ENCODE measurements at regions not wholly inside any gene's neighbourhood (a gene's known extent, or its start where the extent isn't known, plus 50 kb on each side); places are given as distances from the start of the nearest gene placed in this dataset.
"Not testable (repeated sequence)": the region's sequence is repeated elsewhere in the genome, so short reads cannot be mapped to it uniquely, and the experiment has no call there.

DNA sequence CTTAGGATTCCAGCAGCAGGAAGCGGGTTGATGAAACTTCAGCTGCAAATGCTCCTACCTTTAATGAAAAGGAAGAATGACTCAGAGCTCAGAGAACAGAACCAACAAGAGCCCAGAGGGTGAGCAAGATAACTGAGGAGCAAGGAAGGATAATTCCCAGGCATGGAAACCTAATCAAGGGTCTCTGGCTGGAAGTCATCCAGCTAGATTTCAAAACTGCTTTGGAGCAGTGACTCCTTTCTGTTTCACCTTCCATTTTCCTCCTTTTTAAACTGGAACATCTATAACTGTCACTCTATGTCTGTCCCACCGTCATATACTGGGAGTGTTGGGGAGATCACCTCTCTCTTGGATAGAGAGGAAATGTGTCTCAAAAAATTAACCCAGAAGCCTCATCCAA, 148.4 kb upstream of the RAB6C start:
- ChIA-PET POLR2A (no interaction called here), CTCF (no interaction called here)
- no peak overlapping the region for H3K4me3 Mint-ChIP-seq
- no peaks in the 10 kb centered on the region for H3K36me3 Mint-ChIP-seq (ENCODE audit: low read depth)
- no peak overlapping the region for H3K27ac Mint-ChIP-seq
- no peaks in the 10 kb centered on the region for H3K4me1 Mint-ChIP-seq
- no peaks in the 10 kb centered on the region for H3K27me3 Mint-ChIP-seq
- no peaks in the 10 kb centered on the region for H3K9me3 Mint-ChIP-seq
- DNase-seq = no peak

DNA sequence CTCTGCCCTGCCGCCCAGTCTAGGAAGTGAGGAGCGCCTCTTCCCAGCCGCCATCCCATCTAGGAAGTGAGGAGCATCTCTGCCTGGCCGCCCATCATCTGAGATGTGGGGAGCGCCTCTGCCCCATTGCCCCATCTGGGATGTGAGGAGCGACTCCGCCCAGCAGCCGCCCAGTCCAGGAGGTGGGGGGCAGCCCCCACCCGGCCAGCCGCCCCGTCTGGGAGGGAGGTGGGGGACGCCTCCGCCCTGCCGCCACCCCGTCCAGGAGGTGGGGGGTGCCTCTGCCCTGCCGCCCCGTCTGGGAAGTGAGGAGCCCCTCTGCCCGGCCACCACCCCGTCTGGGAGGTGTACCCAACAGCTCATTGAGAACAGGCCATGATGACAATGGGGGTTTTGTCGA, 146.0 kb upstream of the RAB6C start:
- H3K4me1 Mint-ChIP-seq, CTCF ChIA-PET, H3K9me3 Mint-ChIP-seq: not testable (repeated sequence)

DNA sequence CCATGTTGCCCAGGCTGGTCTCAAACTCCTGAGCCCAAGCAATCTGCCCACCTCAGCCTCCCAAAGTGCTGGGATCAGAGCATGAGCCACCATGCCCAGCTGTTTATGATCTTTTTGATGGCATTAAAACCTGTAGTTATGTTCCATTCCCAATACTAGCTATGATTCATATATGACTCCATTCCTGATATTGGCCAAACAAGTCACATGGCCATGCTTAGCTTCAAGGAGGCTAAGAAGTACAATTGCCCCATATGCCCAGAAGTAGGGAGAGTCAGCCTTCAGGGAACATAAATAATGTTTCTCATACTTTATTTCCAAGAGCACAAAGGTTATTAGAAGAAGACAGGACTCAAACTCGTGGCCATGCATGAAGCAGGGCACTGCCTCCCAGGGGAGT, 132.4 kb upstream of the RAB6C start:
- ChIA-PET POLR2A (no interaction called here), CTCF (no interaction called here)
- H3K27me3 Mint-ChIP-seq = peaks cover 5% of the 10 kb centered on the region

More for the DNA sequence above, 146.0 kb upstream of the RAB6C start:
- H3K4me3 Mint-ChIP-seq; H3K36me3 Mint-ChIP-seq (ENCODE audit: low read depth); DNase-seq; POLR2A ChIA-PET; H3K27ac Mint-ChIP-seq; H3K27me3 Mint-ChIP-seq: not testable (repeated sequence)

DNA sequence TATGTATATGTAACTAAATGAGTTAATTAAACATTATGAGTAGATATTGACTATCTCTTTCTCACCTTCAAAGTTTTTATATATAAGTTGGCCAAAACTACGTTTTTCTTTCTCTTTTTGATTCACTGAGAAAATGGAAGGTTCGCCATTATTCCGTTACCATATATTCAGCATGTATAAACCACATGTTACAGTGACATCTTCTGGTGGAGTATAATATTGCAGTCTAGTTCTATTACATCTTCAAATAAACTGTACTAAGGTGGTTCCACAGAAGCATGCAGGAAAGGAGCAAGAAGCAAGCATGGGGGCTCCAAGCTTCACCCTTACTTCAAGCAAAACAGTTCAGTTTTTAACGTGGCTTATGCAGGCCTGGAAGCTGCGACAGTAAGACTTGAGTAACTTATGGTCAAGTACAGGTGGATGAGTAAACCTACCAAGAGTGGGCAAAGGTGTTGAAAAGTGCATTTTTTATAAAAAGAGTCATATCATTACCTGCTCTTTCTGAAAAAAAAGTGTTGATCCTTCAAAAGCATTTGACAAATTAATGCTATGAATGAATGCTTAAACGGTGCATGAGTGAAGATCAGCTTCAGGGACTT, 129.8 kb upstream of the RAB6C start:
- Mint-ChIP-seq H3K27ac (no peak overlapping the region), H3K9me3 (no peaks in the 10 kb centered on the region), H3K36me3 (ENCODE audit: low read depth) (no peaks in the 10 kb centered on the region), H3K4me1 (no peaks in the 10 kb centered on the region), H3K27me3 (peaks cover 7% of the 10 kb centered on the region), H3K4me3 (no peak overlapping the region)
- DNase-seq = no peak
- CTCF ChIA-PET = interaction anchor here (1.4 kb wide), 1 partner anchor 9 kb away, joined by 4 read pairs; no protein-coding TSS in a partner anchor
- POLR2A ChIA-PET = no interaction called here

More for the DNA sequence above, 132.4 kb upstream of the RAB6C start:
- Mint-ChIP-seq H3K4me1 (no peaks in the 10 kb centered on the region), H3K36me3 (ENCODE audit: low read depth) (no peaks in the 10 kb centered on the region), H3K9me3 (no peaks in the 10 kb centered on the region), H3K4me3 (no peak overlapping the region), H3K27ac (no peak overlapping the region)
- DNase-seq = no peak

DNA sequence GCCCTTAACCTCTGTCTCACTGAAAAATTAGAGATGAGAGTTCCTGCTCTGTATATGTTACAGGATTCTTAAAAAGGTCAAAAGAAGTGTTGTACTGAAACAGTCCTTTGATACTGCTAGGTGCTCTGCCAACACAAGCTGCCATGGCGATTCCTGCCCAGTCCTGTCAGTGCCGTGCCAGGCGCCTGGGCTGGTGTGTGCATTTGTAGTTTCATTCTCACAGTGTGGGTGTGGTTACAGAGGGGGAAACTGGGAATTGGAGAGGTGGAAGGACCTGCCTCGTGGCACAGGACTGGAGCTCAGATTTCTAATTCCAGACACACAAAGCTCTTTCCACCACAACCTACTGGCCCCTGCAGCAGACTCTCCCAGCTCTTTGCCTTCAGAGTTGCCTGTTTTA, 122.3 kb upstream of the RAB6C start:
- ChIA-PET POLR2A (no interaction called here), CTCF (no interaction called here)
- H3K4me1 Mint-ChIP-seq = no peaks in the 10 kb centered on the region
- peaks cover 10% of the 10 kb centered on the region for H3K27me3 Mint-ChIP-seq
- no peak overlapping the region for H3K4me3 Mint-ChIP-seq
- H3K27ac Mint-ChIP-seq = no peak overlapping the region
- no peaks in the 10 kb centered on the region for H3K9me3 Mint-ChIP-seq
- no peaks in the 10 kb centered on the region for H3K36me3 Mint-ChIP-seq (ENCODE audit: low read depth)
- no peak for DNase-seq

DNA sequence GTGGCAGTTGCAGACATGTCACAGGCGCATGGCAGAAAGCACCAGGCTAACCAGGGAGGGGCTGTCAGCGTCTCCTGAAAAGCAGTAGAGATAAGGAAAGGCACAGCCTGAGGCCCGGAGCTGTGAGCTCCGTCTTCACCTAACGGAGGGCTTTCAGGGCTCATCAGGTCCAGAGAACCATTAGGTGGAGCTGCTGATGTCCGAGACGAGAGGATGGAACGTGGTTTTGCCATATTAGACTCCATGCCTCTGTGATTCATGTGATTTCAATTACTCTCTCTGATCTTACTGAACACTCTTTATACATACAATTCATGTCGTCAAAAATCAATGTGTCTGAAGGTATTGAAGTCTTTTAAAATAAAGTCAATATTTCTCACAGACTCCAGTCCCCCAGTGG, 120.3 kb upstream of the RAB6C start:
- Mint-ChIP-seq H3K36me3 (ENCODE audit: low read depth) (no peaks in the 10 kb centered on the region), H3K4me1 (no peaks in the 10 kb centered on the region), H3K27me3 (peaks cover 8% of the 10 kb centered on the region), H3K27ac (no peak overlapping the region), H3K4me3 (no peak overlapping the region), H3K9me3 (no peaks in the 10 kb centered on the region)
- CTCF ChIA-PET = no interaction called here
- POLR2A ChIA-PET = no interaction called here
- no peak for DNase-seq

DNA sequence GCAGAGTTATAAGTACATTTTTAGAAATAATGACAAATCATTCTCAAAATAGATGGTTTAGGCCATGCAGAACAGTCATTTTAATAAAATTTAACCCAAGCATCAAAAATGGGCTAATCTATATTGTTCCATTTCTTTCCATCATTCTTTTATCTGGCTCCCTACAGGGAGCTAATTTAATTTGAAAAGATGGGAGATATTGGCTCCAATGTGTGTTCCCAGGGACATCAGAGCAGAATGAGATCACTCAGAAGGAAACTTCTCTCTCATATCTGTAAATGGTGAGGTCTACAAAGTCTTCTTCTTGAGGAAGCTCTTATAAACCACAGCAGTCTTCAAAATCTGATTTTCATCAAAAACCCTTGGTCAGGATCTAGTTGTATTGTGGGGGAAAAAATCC, 119.4 kb upstream of the RAB6C start:
- ChIA-PET POLR2A (no interaction called here), CTCF (no interaction called here)
- H3K4me1 Mint-ChIP-seq = no peaks in the 10 kb centered on the region
- no peaks in the 10 kb centered on the region for H3K36me3 Mint-ChIP-seq (ENCODE audit: low read depth)
- no peak overlapping the region for H3K27ac Mint-ChIP-seq
- no peak for DNase-seq
- H3K4me3 Mint-ChIP-seq = no peak overlapping the region
- H3K27me3 Mint-ChIP-seq = peaks cover 8% of the 10 kb centered on the region
- H3K9me3 Mint-ChIP-seq = no peaks in the 10 kb centered on the region

DNA sequence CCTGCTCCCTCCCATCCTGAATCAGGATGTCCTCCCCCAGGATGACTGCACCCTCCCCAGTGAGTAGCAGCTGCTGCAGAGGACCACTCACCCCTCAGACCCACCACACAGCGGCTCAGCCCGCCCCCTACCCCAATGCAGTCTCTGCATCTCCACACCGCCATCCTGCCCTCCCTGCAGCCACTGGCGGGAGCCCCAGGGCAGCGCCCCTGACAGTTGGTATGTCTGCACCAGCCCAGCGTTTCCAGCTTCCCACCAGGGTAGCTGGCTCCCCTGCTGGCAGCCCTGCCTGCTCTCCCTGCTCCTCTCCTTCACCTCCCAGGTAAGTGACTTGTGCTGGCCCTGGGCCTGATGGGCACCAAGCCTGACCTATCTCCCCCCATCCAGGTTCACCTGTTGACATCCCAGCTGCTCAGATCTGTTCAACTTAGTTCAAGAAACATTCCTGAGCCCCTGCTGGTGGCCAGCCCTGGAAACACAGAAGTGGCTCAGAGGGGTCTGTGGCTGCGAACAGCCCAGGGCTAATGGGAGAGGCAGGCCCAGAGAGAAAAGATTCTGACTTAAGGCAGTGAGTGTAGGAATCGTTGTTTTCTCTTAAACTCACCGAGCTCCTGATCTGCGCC, 117.7 kb upstream of the RAB6C start:
- CTCF ChIA-PET = no interaction called here

DNA sequence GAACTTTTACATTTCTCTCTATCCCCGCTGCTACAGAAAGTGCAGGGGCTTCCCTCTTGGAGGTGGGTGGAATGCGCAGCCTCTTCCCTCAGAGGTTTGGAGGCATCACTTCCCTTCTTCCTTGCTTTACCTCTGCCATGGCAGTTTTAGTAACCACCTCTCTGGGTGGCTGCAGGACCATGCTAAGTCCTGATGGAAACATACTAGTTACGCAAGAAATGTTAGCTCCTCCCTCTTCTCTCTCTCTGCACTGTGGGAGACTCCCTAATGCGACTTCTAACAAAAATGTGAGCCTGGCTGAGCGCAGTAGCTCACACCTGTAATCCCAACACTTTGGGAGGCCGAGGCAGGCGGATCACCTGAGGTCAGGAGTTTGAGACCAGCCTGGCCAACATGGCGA, 116.8 kb upstream of the RAB6C start:
- POLR2A ChIA-PET = no interaction called here
- no peaks in the 10 kb centered on the region for H3K4me1 Mint-ChIP-seq
- no peaks in the 10 kb centered on the region for H3K36me3 Mint-ChIP-seq (ENCODE audit: low read depth)
- no peaks in the 10 kb centered on the region for H3K9me3 Mint-ChIP-seq
- no peak overlapping the region for H3K4me3 Mint-ChIP-seq
- peaks cover 2% of the 10 kb centered on the region for H3K27me3 Mint-ChIP-seq
- CTCF ChIA-PET = no interaction called here
- no peak overlapping the region for H3K27ac Mint-ChIP-seq
- DNase-seq = no peak

More for the DNA sequence above, 117.7 kb upstream of the RAB6C start:
- DNase-seq = no peak
- Mint-ChIP-seq H3K36me3 (ENCODE audit: low read depth) (no peaks in the 10 kb centered on the region), H3K9me3 (no peaks in the 10 kb centered on the region), H3K27ac (no peak overlapping the region), H3K4me3 (no peak overlapping the region), H3K27me3 (peaks cover 2% of the 10 kb centered on the region), H3K4me1 (no peaks in the 10 kb centered on the region)
- POLR2A ChIA-PET = no interaction called here

DNA sequence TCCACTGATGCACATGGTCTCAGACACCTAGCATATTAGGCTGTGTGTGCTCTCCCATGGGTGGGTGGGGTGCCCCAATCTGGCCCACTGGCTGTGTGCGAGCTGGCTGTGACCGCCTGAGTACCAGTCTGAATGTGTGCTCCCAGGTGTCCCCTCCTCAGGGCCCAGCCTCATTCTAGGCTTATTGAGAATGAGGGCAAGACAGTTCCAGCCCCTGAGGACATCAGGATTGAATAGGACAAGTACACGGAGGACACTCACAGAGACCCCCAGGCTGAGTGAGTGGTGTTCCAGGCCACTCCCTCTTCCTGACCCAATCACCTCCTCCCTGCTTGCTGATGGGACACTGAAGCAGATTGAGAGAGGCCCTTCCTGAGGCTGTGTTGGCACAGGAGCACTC, 116.1 kb upstream of the RAB6C start:
- H3K4me3 Mint-ChIP-seq = no peak overlapping the region
- no peaks in the 10 kb centered on the region for H3K4me1 Mint-ChIP-seq
- no peak for DNase-seq
- H3K27ac Mint-ChIP-seq = no peak overlapping the region
- ChIA-PET POLR2A (no interaction called here), CTCF (no interaction called here)
- no peaks in the 10 kb centered on the region for H3K9me3 Mint-ChIP-seq
- no peaks in the 10 kb centered on the region for H3K36me3 Mint-ChIP-seq (ENCODE audit: low read depth)
- H3K27me3 Mint-ChIP-seq = peaks cover 2% of the 10 kb centered on the region

DNA sequence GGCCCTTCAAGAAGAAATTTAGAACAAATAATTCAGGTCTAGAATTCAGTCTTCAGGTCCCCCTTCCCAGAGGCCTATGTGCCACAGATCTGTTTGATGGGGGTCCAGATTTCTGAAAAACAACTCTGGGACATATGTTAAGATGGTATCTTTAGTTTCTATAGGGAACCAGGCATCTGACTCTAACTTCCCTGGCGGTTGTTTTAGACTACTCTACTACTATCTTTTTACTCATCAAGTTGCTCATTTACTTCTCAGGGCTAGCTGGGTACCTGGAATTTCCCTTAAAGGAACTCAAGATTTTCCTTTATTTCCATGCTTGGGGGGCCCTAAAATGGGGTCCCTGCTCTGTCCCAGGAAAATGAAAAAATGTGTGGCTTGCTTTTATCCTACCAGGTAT, 114.7 kb upstream of the RAB6C start:
- no peak overlapping the region for H3K4me3 Mint-ChIP-seq
- CTCF ChIA-PET = no interaction called here
- POLR2A ChIA-PET = no interaction called here
- no peak overlapping the region for H3K27ac Mint-ChIP-seq
- DNase-seq = no peak
- H3K27me3 Mint-ChIP-seq = peaks cover 2% of the 10 kb centered on the region
- no peaks in the 10 kb centered on the region for H3K4me1 Mint-ChIP-seq
- H3K36me3 Mint-ChIP-seq (ENCODE audit: low read depth) = no peaks in the 10 kb centered on the region
- H3K9me3 Mint-ChIP-seq = no peaks in the 10 kb centered on the region

DNA sequence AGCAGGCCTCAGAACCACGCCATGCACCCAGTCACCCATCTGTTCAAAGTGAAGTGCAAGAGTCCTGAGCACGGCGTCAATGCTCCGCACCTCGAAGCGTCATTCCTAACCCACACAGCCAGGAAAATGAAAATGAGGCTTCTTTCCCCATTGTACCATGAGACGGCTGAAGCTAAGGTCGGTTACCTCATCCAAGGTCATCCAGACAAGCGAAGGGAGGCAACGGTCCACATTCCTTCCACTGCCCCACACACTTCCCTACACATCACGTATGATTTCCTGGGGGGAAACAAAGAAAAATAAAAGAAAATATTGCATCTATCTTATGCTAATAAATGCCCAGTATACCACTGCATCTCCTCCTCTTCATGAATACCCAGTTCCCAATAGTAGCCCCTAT, 113.5 kb upstream of the RAB6C start:
- Mint-ChIP-seq H3K27me3 (no peaks in the 10 kb centered on the region), H3K4me1 (no peaks in the 10 kb centered on the region), H3K27ac (no peak overlapping the region), H3K9me3 (no peaks in the 10 kb centered on the region), H3K4me3 (no peak overlapping the region), H3K36me3 (ENCODE audit: low read depth) (no peaks in the 10 kb centered on the region)
- CTCF ChIA-PET = no interaction called here
- no peak for DNase-seq
- POLR2A ChIA-PET = no interaction called here

DNA sequence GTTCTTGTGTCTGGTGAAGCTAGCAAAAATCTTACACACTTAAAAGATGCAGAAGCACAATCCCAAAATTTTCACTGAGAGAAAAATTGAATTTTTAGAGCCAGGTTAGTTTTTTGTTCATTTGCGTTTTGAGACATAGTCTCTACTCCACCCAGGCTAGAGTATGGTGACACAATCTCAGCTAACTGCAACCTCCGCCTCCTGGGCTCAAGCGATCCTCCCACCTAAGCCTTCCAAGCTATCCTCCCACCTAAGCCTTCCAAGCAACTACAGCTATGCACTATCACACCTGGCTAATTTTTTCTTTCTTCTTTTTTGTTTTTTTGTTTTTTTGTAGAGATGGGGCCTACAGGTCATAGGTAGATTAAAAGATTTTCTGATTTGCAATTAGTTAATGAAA, 113.1 kb upstream of the RAB6C start:
- no peak for DNase-seq
- no peak overlapping the region for H3K4me3 Mint-ChIP-seq
- H3K36me3 Mint-ChIP-seq (ENCODE audit: low read depth) = no peaks in the 10 kb centered on the region
- no peaks in the 10 kb centered on the region for H3K4me1 Mint-ChIP-seq
- CTCF ChIA-PET = interaction anchor here (0.7 kb wide), 1 partner anchor 197 kb away, joined by 3 read pairs; no protein-coding TSS in a partner anchor
- H3K9me3 Mint-ChIP-seq = no peaks in the 10 kb centered on the region
- H3K27me3 Mint-ChIP-seq = no peaks in the 10 kb centered on the region
- POLR2A ChIA-PET = no interaction called here
- no peak overlapping the region for H3K27ac Mint-ChIP-seq

DNA sequence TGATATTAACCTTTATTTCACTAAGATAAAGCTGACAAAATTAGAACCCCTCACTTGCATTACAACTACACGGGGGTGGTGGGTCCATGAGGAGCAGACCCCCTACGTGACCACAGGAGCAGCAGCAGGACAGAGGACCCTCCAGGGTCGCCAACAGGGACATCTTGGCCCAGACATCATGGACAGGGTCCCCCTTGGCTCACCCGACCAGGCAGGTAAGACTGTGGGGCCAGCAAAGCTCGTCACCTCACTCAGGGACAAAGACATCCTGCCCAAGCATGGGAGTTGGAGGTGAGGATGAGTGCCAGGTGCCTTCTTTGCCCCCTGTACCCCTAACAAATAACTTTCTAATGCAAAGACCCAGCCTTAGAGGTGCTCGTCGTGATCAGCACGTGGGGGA, 111.3 kb upstream of the RAB6C start:
- Mint-ChIP-seq H3K4me3 (no peak overlapping the region), H3K4me1 (no peaks in the 10 kb centered on the region), H3K9me3 (no peaks in the 10 kb centered on the region), H3K27ac (no peak overlapping the region), H3K36me3 (ENCODE audit: low read depth) (no peaks in the 10 kb centered on the region), H3K27me3 (no peaks in the 10 kb centered on the region)
- CTCF ChIA-PET = no interaction called here
- POLR2A ChIA-PET = no interaction called here
- DNase-seq = no peak

Measured in activated CD4-positive, alpha-beta memory T cell treated with anti-CD3 and anti-CD28 coated beads, Interleukin-2, amount 10 ng/mL, durations not matched to agents 7 days and 5 days (primary cell).